ENCODE measurements at regions not wholly inside any gene's neighbourhood (a gene's known extent, or its start where the extent isn't known, plus 50 kb on each side); places are given as distances from the start of the nearest gene placed in this dataset.

- Mint-ChIP-seq H3K9me3 (ENCODE audit: low read depth, unreplicated experiment) (peaks cover 11% of the 10 kb centered on the region), H3K27me3 (ENCODE audit: unreplicated experiment) (no peaks in the 10 kb centered on the region), H3K27ac (ENCODE audit: unreplicated experiment) (no peak overlapping the region), H3K36me3 (ENCODE audit: insufficient read depth, unreplicated experiment) (no peaks in the 10 kb centered on the region), H3K4me3 (ENCODE audit: low read depth, unreplicated experiment) (no peak overlapping the region), H3K4me1 (ENCODE audit: low read depth, unreplicated experiment) (no peaks in the 10 kb centered on the region)
- BruUV-seq (replicated peaks), result no TSS peak
- DNase-seq, result no peak
- intact Hi-C loops (cut with micrococcal nuclease; ENCODE audit: unreplicated experiment), result no loop called here
- no peak for TF ChIP-seq CTCF (IDR thresholded peaks at IDR 0.05; ENCODE audit: unreplicated experiment)
- CTCF ChIA-PET, result no interaction called here
These were observed 255.9 kb downstream of the GABRG2 start for GRCh38 chr5:162323466-162323865.

- Mint-ChIP-seq H3K4me3 (ENCODE audit: low read depth, unreplicated experiment) (no peak overlapping the region), H3K36me3 (ENCODE audit: insufficient read depth, unreplicated experiment) (no peaks in the 10 kb centered on the region), H3K27ac (ENCODE audit: unreplicated experiment) (no peak overlapping the region), H3K4me1 (ENCODE audit: low read depth, unreplicated experiment) (no peaks in the 10 kb centered on the region), H3K27me3 (ENCODE audit: unreplicated experiment) (no peaks in the 10 kb centered on the region), H3K9me3 (ENCODE audit: low read depth, unreplicated experiment) (peaks cover 13% of the 10 kb centered on the region)
- no peak for DNase-seq
- no peak for TF ChIP-seq CTCF (IDR thresholded peaks at IDR 0.05; ENCODE audit: unreplicated experiment)
- intact Hi-C loops (cut with micrococcal nuclease; ENCODE audit: unreplicated experiment), result no loop called here
- CTCF ChIA-PET, result no interaction called here
- no TSS peak for BruUV-seq (replicated peaks)
These were observed 256.8 kb downstream of the GABRG2 start for GRCh38 chr5:162324328-162324727.

GRCh38 chr5:162325143-162325727 lies 257.7 kb downstream of the GABRG2 start:
- Mint-ChIP-seq H3K4me3 (ENCODE audit: low read depth, unreplicated experiment) (no peak overlapping the region), H3K36me3 (ENCODE audit: insufficient read depth, unreplicated experiment) (no peaks in the 10 kb centered on the region), H3K27ac (ENCODE audit: unreplicated experiment) (no peak overlapping the region), H3K27me3 (ENCODE audit: unreplicated experiment) (no peaks in the 10 kb centered on the region), H3K4me1 (ENCODE audit: low read depth, unreplicated experiment) (no peaks in the 10 kb centered on the region), H3K9me3 (ENCODE audit: low read depth, unreplicated experiment) (peaks cover 16% of the 10 kb centered on the region)
- intact Hi-C loops (cut with micrococcal nuclease; ENCODE audit: unreplicated experiment), result no loop called here
- DNase-seq, result no peak
- CTCF ChIA-PET, result no interaction called here
- TF ChIP-seq CTCF (IDR thresholded peaks at IDR 0.05; ENCODE audit: unreplicated experiment), result no peak
- no TSS peak for BruUV-seq (replicated peaks)

DNA sequence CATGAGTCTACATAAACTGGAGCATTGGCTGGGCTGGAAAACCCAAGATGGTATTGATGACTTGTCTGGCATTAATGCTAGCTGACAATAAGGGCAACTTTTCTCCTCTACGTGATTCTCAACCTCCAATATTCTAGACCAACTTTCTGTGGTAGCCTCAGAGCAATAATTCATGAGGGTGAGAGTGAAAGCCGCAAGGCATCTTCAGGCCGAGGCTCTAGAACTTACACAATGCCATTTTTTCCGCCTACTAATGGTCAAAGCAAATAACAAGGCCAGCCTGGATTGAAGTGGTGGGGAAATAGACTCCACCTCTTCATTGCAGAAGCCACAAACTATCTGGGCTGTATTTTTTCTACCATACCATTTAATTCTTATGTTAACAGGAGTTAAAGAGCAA lies 267.4 kb downstream of the GABRG2 start:
- Mint-ChIP-seq H3K9me3 (ENCODE audit: low read depth, unreplicated experiment) (peaks cover 24% of the 10 kb centered on the region), H3K27me3 (ENCODE audit: unreplicated experiment) (no peaks in the 10 kb centered on the region), H3K36me3 (ENCODE audit: insufficient read depth, unreplicated experiment) (no peaks in the 10 kb centered on the region), H3K27ac (ENCODE audit: unreplicated experiment) (no peak overlapping the region), H3K4me3 (ENCODE audit: low read depth, unreplicated experiment) (no peak overlapping the region), H3K4me1 (ENCODE audit: low read depth, unreplicated experiment) (no peaks in the 10 kb centered on the region)
- no peak for TF ChIP-seq CTCF (IDR thresholded peaks at IDR 0.05; ENCODE audit: unreplicated experiment)
- intact Hi-C loops (cut with micrococcal nuclease; ENCODE audit: unreplicated experiment), result no loop called here
- BruUV-seq (replicated peaks), result no TSS peak
- CTCF ChIA-PET, result no interaction called here
- DNase-seq, result no peak

All from Calu3 (cell line).